SK-N-SH (cell line): ENCODE measurements at regions not wholly inside any gene's neighbourhood (a gene's known extent, or its start where the extent isn't known, plus 50 kb on each side); places are given as distances from the start of the nearest gene placed in this dataset.

Source experiments
- CTCF ChIA-PET: fragments of 300-600, 350-600 bp; formaldehyde crosslinking; extraction: SDS; loops from one replicate; lab custom pipeline; 2021; lab: Yijun Ruan, JAX
- POLR2A ChIA-PET: fragments of 350-600 bp; sonication (Branson Sonifier 250); formaldehyde crosslinking; extraction: SDS; loops from one replicate; lab custom pipeline; 2020; ENCODE audit warnings: antibody characterized with exemption, inconsistent platforms; lab: Yijun Ruan, JAX
- DNase-seq: peaks from one replicate; pipeline ENCODE4 v3.0.0; 2012
- H2AFZ ChIP-seq: fragments of 200-600 bp; sonication (generic); 2 replicates; pipeline ENCODE4 v1.8.1; 2016; ENCODE audit warnings: antibody characterized with exemption, mild to moderate bottlenecking, low read depth
- H3F3A ChIP-seq: fragments of 200-600 bp; sonication (generic); replicated peaks from 2 replicates; pipeline ENCODE3; 2016; ENCODE audit warnings: antibody characterized with exemption, mild to moderate bottlenecking; ENCODE audit not compliant: insufficient read depth
- H3K27ac ChIP-seq, 2 experiments: fragments of 200-500 bp in 1 of 2; fragments of 200-600 bp in 1 of 2; sonication (Bioruptor generic) in 1 of 2; sonication (generic), shearing (Covaris generic) in 1 of 2; 2 replicates each; pipeline versions ENCODE4 v1.5.1 to v1.6.1; 2014 to 2016; ENCODE audit warnings: low read depth in 2 of 2, inconsistent platforms in 1 of 2, low read length in 1 of 2, mild to moderate bottlenecking in 1 of 2, mixed read lengths in 1 of 2
- H3K27me3 ChIP-seq: fragments of 200-600 bp; sonication (generic), shearing (Covaris generic); 2 replicates; pipeline ENCODE4 v1.6.1; 2016; ENCODE audit warnings: mixed run types; ENCODE audit not compliant: insufficient read depth
- H3K36me3 ChIP-seq, 2 experiments: fragments of 200-500 bp in 1 of 2; fragments of 200-600 bp in 1 of 2; sonication (Bioruptor generic) in 1 of 2; sonication (generic) in 1 of 2; replicated peaks in 1 of 2; 2 replicates each; pipeline versions ENCODE3 to v1.5.1; 2014 to 2016; ENCODE audit warnings: low read length in 1 of 2, mild to moderate bottlenecking in 1 of 2; ENCODE audit not compliant: insufficient read depth in 2 of 2, control insufficient read depth in 1 of 2
- H3K4me1 ChIP-seq, 2 experiments: fragments of 200-500 bp in 1 of 2; fragments of 200-600 bp in 1 of 2; sonication (Bioruptor generic) in 1 of 2; sonication (generic), shearing (Covaris generic) in 1 of 2; 2 replicates each; pipeline versions ENCODE4 v1.5.1 to v1.6.1; 2014 to 2016; ENCODE audit warnings: low read depth in 1 of 2, low read length in 1 of 2, mixed run types in 1 of 2; ENCODE audit not compliant: insufficient read depth in 2 of 2, control insufficient read depth in 1 of 2
- H3K4me2 ChIP-seq: fragments of 200-600 bp; sonication (generic), shearing (Covaris generic); 2 replicates; pipeline ENCODE4 v1.6.1; 2017; ENCODE audit warnings: mixed run types
- H3K4me3 ChIP-seq, 2 experiments: fragments of 200-500 bp in 1 of 2; fragments of 200-600 bp in 1 of 2; sonication (Bioruptor generic) in 1 of 2; sonication (generic), shearing (Covaris generic) in 1 of 2; 2 replicates each; pipeline versions ENCODE4 v1.5.1 to v1.8.1; 2014 to 2016; ENCODE audit warnings: low read depth in 2 of 2, inconsistent platforms in 1 of 2, low read length in 1 of 2, mild to moderate bottlenecking in 1 of 2, mixed read lengths in 1 of 2, moderate library complexity in 1 of 2
- H3K79me2 ChIP-seq: fragments of 200-600 bp; sonication (generic); 2 replicates; pipeline ENCODE4 v1.8.1; 2017; ENCODE audit warnings: mild to moderate bottlenecking; ENCODE audit not compliant: insufficient read depth
- H3K9ac ChIP-seq: fragments of 200-600 bp; sonication (generic); 2 replicates; pipeline ENCODE4 v1.6.1; 2017; ENCODE audit warnings: mixed run types
- H3K9me2 ChIP-seq: fragments of 200-600 bp; sonication (generic); 2 replicates; pipeline ENCODE4 v1.6.1; 2017; ENCODE audit warnings: mixed run types
- H3K9me3 ChIP-seq: fragments of 200-600 bp; sonication (generic); 2 replicates; pipeline ENCODE4 v1.6.1; 2017; ENCODE audit warnings: mixed run types, mild to moderate bottlenecking, moderate library complexity
- H4K20me1 ChIP-seq: fragments of 200-600 bp; sonication (generic); 2 replicates; pipeline ENCODE4 v1.6.1; 2017; ENCODE audit warnings: mild to moderate bottlenecking, mixed run types; ENCODE audit not compliant: insufficient read depth
- CHD2 ChIP-seq: fragments of 150-350 bp; IDR thresholded peaks from 2 replicates; pipeline ENCODE4 v1.6.1; 2018; ENCODE audit warnings: low read length; ENCODE audit not compliant: partially characterized antibody
- ELF1 ChIP-seq: IDR thresholded peaks from 2 replicates; pipeline ENCODE4 v1.4.0; 2012
- EP300 ChIP-seq, 2 experiments: IDR thresholded peaks; 2 replicates each; pipeline versions ENCODE4 v1.4.0 to v1.6.1; 2012; ENCODE audit warnings: borderline replicate concordance in 1 of 2, low read depth in 1 of 2, low read length in 1 of 2
- EZH2phosphoT487 ChIP-seq: fragments of 200-600 bp; sonication (generic); IDR thresholded peaks from 2 replicates; pipeline ENCODE4 v1.6.1; 2017; ENCODE audit warnings: low read depth, mixed run types, mild to moderate bottlenecking, antibody characterized with exemption, moderate library complexity, borderline replicate concordance
- FOXJ3 ChIP-seq: sonication (generic); formaldehyde crosslinking; IDR thresholded peaks from 2 replicates; pipeline ENCODE4 v1.5.1; 2020; ENCODE audit warnings: mild to moderate bottlenecking, missing genetic modification reagents
- FOXM1 ChIP-seq: IDR thresholded peaks from 2 replicates; pipeline ENCODE4 v1.4.0; 2012; ENCODE audit warnings: low read depth, mild to moderate bottlenecking
- GATA2 ChIP-seq: sonication (generic); formaldehyde crosslinking; IDR thresholded peaks from 2 replicates; pipeline ENCODE4 v1.5.0; 2020; ENCODE audit warnings: mild to moderate bottlenecking, missing genetic modification reagents
- MEF2A ChIP-seq: IDR thresholded peaks from 2 replicates; pipeline ENCODE4 v1.4.0; 2012; ENCODE audit warnings: low read depth, borderline replicate concordance
- MXI1 ChIP-seq: IDR thresholded peaks from 2 replicates; pipeline ENCODE4 v1.6.1; 2012; ENCODE audit warnings: mild to moderate bottlenecking, low read depth, low read length, improper control_type of control experiment
- NRF1 ChIP-seq: IDR thresholded peaks from 2 replicates; pipeline ENCODE4 v1.6.1; 2012; ENCODE audit warnings: low read depth, mild to moderate bottlenecking, low read length
- POLR2AphosphoS5 ChIP-seq: IDR thresholded peaks from 2 replicates; pipeline ENCODE4 v1.6.1; 2012; ENCODE audit warnings: low read depth, low read length
- RAD21 ChIP-seq: IDR thresholded peaks from 2 replicates; pipeline ENCODE4 v1.6.1; 2012; ENCODE audit warnings: mild to moderate bottlenecking, low read length
- RCOR1 ChIP-seq: fragments of 150-350 bp; IDR thresholded peaks from 2 replicates; pipeline ENCODE4 v1.6.1; 2017; ENCODE audit warnings: antibody characterized with exemption, low read length
- RXRA ChIP-seq: IDR thresholded peaks from 2 replicates; pipeline ENCODE4 v1.4.0; 2012; ENCODE audit warnings: low read depth, mild to moderate bottlenecking, borderline replicate concordance
- TEAD4 ChIP-seq: IDR thresholded peaks from 2 replicates; pipeline ENCODE4 v1.4.0; 2012; ENCODE audit warnings: mild to moderate bottlenecking, borderline replicate concordance; ENCODE audit not compliant: insufficient read depth
- WGBS: methylation state at CpG from one replicate; pipeline ENCODE4 v1.1.6; 2017; ENCODE audit warnings: low lambda C conversion rate; 5-methylcytosine and 5-hydroxymethylcytosine counted together
- TF ChIP-seq, protein P1 (sequence below): fragments of 150-350 bp; IDR thresholded peaks from 2 replicates; pipeline ENCODE4 v1.6.1; 2016; ENCODE audit warnings: mild to moderate bottlenecking, low read depth, low read length
- TF ChIP-seq, protein P2 (sequence below): IDR thresholded peaks from 2 replicates; pipeline ENCODE4; 2012
- TF ChIP-seq, protein P3 (sequence below): IDR thresholded peaks from 2 replicates; pipeline ENCODE4 v1.4.0; 2012; ENCODE audit warnings: low read depth, borderline replicate concordance
- TF ChIP-seq, protein P4 (sequence below): IDR thresholded peaks from 2 replicates; pipeline ENCODE4 v1.6.1; 2012; ENCODE audit warnings: mild to moderate bottlenecking, low read depth, low read length, moderate library complexity

DNA sequence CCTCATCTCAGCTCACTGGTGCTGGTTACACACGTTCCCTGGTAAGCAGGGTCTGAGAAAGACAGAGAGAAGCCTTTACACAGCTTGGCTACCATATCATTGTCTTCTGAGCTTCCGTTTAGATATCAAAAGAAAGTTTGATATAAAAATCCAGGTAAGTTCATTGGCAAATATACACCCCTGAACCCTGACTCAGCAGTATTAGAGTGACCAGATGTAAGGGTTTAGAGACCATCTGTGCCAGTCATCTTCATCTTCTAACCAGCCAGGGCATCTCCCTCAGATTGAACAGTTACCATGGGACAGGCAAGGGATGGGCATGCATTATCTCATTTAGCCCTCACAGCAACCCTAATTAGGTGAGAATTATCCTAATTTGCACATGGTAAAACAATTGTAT is 232.1 kb downstream of the MED10 start:
- no peak for DNase-seq
- Histone ChIP-seq H3K4me1 (peaks cover 0 to 6% of the 10 kb centered on the region in 2 experiments; a peak in 1 of 4 replicates), H3K36me3 (no peaks in the 10 kb centered on the region), H3K4me3 (no peak overlapping the region), H2AFZ (no peak overlapping the region), H3K9me2 (no peaks in the 10 kb centered on the region; the same call in 1 of the 2 replicates), H3K4me2 (no peak overlapping the region), H3K27ac (no peak overlapping the region), H3K27me3 (no peaks in the 10 kb centered on the region), H3K9me3 (no peaks in the 10 kb centered on the region), H4K20me1 (no peaks in the 10 kb centered on the region), H3K79me2 (no peaks in the 10 kb centered on the region), H3F3A (no peaks in the 10 kb centered on the region), H3K9ac (no peak overlapping the region)
- POLR2A ChIA-PET, result no interaction called here
- 15% methylated on average over 2 of the region's 2 CpGs for WGBS
- CTCF ChIA-PET, result interaction anchor here (1.6 kb wide), 1 partner anchor 12 kb away, joined by 4 read pairs; no protein-coding TSS in a partner anchor
- TF ChIP-seq MXI1, result no peak
- TF ChIP-seq ELF1, result no peak
- TF ChIP-seq, protein P1, sequence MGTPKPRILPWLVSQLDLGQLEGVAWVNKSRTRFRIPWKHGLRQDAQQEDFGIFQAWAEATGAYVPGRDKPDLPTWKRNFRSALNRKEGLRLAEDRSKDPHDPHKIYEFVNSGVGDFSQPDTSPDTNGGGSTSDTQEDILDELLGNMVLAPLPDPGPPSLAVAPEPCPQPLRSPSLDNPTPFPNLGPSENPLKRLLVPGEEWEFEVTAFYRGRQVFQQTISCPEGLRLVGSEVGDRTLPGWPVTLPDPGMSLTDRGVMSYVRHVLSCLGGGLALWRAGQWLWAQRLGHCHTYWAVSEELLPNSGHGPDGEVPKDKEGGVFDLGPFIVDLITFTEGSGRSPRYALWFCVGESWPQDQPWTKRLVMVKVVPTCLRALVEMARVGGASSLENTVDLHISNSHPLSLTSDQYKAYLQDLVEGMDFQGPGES, result no peak
- TF ChIP-seq MEF2A, result no peak

DNA sequence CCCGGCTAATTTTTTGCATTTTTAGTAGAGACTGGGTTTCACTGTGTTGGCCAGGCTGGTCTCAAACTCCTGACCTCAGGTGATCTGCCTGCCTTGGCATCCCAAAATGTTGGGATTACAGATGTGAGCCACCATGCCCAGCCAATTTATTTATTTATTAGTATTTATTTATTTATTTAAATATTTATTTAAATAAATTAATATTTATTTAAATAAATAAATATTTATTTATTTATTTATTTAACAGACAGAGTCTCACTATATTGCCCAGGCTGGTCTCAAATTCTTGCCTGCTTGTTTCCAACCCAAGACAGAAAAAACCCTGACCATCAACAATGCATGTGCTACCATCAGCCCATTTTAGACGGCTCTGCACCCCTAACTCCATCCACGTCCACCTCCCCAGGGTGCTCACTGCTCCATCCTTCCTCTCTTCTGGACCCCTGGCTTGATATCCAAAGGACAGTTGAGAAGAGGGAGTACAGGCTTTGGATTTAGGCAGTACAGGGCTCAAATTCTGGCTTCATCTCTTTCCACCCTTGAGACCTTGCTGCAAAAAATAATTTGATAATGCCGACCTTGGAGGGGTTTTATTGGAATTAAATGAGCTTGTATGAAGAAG is 232.6 kb downstream of the MED10 start:
- no peak for DNase-seq
- no peaks in the 10 kb centered on the region for H3K79me2 ChIP-seq
- no peak overlapping the region for H2AFZ ChIP-seq
- WGBS, result 22% methylated on average over 4 of the region's 4 CpGs
- H3K9me3 ChIP-seq, result no peaks in the 10 kb centered on the region
- H3K4me2 ChIP-seq, result no peak overlapping the region
- peaks cover 0 to 6% of the 10 kb centered on the region in 2 experiments; a peak in 1 of 4 replicates for H3K4me1 ChIP-seq
- H3K27ac ChIP-seq, result no peak overlapping the region
- no peaks in the 10 kb centered on the region for H3K27me3 ChIP-seq
- no peak overlapping the region for H3K4me3 ChIP-seq
- no peaks in the 10 kb centered on the region for H3F3A ChIP-seq
- H3K36me3 ChIP-seq, result no peaks in the 10 kb centered on the region
- H4K20me1 ChIP-seq, result no peaks in the 10 kb centered on the region
- CTCF ChIA-PET, result no interaction called here
- POLR2A ChIA-PET, result interaction anchor here (0.6 kb wide), 1 partner anchor 304 kb away, joined by 3 read pairs; no protein-coding TSS in a partner anchor
- no peaks in the 10 kb centered on the region; the same call in 1 of the 2 replicates for H3K9me2 ChIP-seq
- no peak overlapping the region for H3K9ac ChIP-seq
- no peak for TF ChIP-seq RXRA
- TF ChIP-seq, protein P1, result no peak
- TF ChIP-seq EP300 (IDR thresholded peaks at IDR 0.05; ENCODE audit: borderline replicate concordance in 1 of 2, low read depth in 1 of 2, low read length in 1 of 2), result no peak
- no peak for TF ChIP-seq MXI1
- no peak for TF ChIP-seq FOXJ3 (CRISPR knock-in tag)
- no peak for TF ChIP-seq ELF1
- TF ChIP-seq, protein P2, sequence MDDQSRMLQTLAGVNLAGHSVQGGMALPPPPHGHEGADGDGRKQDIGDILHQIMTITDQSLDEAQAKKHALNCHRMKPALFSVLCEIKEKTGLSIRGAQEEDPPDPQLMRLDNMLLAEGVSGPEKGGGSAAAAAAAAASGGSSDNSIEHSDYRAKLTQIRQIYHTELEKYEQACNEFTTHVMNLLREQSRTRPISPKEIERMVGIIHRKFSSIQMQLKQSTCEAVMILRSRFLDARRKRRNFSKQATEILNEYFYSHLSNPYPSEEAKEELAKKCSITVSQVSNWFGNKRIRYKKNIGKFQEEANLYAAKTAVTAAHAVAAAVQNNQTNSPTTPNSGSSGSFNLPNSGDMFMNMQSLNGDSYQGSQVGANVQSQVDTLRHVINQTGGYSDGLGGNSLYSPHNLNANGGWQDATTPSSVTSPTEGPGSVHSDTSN, result no peak
- no peak for TF ChIP-seq GATA2
- no peak for TF ChIP-seq CHD2
- TF ChIP-seq, protein P3, sequence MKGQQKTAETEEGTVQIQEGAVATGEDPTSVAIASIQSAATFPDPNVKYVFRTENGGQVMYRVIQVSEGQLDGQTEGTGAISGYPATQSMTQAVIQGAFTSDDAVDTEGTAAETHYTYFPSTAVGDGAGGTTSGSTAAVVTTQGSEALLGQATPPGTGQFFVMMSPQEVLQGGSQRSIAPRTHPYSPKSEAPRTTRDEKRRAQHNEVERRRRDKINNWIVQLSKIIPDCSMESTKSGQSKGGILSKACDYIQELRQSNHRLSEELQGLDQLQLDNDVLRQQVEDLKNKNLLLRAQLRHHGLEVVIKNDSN, result no peak
- no peak for TF ChIP-seq TEAD4
- no peak for TF ChIP-seq NRF1
- no peak for TF ChIP-seq MEF2A
- no peak for TF ChIP-seq POLR2AphosphoS5
- no peak for TF ChIP-seq RCOR1
- TF ChIP-seq RAD21, result no peak
- no peak for TF ChIP-seq EZH2phosphoT487
- TF ChIP-seq, protein P4, sequence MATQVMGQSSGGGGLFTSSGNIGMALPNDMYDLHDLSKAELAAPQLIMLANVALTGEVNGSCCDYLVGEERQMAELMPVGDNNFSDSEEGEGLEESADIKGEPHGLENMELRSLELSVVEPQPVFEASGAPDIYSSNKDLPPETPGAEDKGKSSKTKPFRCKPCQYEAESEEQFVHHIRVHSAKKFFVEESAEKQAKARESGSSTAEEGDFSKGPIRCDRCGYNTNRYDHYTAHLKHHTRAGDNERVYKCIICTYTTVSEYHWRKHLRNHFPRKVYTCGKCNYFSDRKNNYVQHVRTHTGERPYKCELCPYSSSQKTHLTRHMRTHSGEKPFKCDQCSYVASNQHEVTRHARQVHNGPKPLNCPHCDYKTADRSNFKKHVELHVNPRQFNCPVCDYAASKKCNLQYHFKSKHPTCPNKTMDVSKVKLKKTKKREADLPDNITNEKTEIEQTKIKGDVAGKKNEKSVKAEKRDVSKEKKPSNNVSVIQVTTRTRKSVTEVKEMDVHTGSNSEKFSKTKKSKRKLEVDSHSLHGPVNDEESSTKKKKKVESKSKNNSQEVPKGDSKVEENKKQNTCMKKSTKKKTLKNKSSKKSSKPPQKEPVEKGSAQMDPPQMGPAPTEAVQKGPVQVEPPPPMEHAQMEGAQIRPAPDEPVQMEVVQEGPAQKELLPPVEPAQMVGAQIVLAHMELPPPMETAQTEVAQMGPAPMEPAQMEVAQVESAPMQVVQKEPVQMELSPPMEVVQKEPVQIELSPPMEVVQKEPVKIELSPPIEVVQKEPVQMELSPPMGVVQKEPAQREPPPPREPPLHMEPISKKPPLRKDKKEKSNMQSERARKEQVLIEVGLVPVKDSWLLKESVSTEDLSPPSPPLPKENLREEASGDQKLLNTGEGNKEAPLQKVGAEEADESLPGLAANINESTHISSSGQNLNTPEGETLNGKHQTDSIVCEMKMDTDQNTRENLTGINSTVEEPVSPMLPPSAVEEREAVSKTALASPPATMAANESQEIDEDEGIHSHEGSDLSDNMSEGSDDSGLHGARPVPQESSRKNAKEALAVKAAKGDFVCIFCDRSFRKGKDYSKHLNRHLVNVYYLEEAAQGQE, result no peak
- TF ChIP-seq FOXM1, result no peak
